Effector CD4-positive, alpha-beta T cell (primary cell): ENCODE measurements at regions not wholly inside any gene's neighbourhood (a gene's known extent, or its start where the extent isn't known, plus 50 kb on each side); places are given as distances from the start of the nearest gene placed in this dataset.
"Not testable (repeated sequence)": the region's sequence is repeated elsewhere in the genome, so short reads cannot be mapped to it uniquely, and the experiment has no call there.

Experiments used
- DNase-seq: peaks from one replicate; pipeline ENCODE4 v3.0.0-alpha.2; 2020

GRCh38 chr15:22519213-22519612 is 60.5 kb downstream of the GOLGA6L22 start:
- not testable (repeated sequence) for DNase-seq

DNA sequence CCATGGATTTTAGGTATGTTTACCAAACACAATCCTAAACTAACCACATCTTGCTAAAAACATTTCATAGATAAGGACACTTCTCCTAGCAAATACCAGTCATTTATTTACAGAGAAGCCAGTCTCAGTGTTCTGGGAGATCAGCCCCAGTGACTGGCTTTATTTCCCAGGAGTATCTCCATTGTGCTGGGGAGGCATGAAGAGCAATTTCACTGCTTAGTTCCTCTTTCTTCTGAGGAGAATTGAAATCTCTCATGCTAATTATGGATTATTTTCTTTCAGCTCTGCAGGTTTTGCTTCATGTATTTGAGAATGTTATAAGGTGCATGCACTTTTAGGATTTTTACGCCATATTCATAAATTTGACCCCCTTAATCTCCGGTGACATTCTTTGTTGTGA is 67.8 kb downstream of the GOLGA6L22 start:
- DNase-seq = not testable (repeated sequence)

- not testable (repeated sequence) for DNase-seq
These were observed 68.3 kb downstream of the GOLGA6L22 start for GRCh38 chr15:22527016-22527415.

DNA sequence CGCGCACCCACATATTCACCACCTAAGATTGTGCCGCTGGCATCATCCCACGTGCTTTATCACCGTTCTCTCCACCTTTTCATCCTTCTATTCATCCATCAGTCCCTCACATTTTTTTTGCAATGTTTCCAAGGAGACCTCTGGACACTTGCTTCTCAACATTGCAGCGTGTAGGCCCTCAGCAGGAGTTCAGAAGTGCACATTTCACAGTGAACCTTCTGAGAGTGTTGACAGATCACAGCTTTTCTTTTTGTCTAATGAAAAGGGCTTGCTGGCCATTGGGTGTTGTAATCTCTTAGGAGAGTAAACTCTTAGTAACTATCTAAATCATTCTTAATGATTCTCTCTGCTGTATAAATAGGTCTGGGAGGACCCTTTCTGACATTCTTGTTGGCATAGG is 70.5 kb downstream of the GOLGA6L22 start:
- not testable (repeated sequence) for DNase-seq

GRCh38 chr15:22559701-22560100 is 101.0 kb downstream of the GOLGA6L22 start:
- not testable (repeated sequence) for DNase-seq

DNA sequence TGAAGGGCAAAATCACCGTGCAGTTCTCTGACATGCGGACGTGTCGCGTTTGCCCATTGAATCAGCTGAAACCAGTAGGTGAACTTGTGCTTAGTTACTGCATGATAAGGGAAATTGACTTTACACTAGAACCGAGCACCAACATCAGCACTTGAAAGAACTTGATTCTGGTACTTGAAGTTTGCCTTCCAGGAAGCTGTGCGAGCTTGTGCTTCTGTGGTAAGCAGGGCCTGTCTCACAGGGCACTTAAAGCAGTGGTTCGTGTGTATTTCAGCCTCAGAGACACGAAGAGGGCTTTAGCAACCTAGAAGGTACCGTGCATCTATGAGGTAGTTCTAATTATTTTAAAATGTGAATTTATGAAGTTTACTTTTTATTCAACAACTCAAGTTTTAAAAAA is 103.0 kb downstream of the GOLGA6L22 start:
- not testable (repeated sequence) for DNase-seq

- not testable (repeated sequence) for DNase-seq
These were observed 107.8 kb downstream of the GOLGA6L22 start for GRCh38 chr15:22566510-22566909.

DNA sequence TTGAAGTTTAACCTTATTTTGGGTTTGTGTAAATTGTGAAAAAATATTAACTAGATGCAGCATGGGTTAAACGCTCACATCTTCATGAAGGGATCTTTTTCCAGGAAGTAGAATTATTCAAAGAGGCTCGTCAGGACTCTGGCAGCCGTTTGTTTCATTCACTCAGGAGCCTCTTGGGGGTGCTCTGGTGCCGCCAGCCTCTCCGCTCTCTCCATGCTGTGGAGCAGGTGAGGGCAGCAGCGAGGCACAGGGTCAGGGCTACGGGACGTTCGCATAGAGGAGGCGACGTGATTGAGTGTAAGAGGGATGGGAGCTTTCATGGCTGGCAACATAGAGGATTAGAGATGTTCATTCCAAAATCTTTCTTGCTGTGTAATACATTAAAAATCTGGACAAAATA is 110.8 kb downstream of the GOLGA6L22 start:
- not testable (repeated sequence) for DNase-seq

DNA sequence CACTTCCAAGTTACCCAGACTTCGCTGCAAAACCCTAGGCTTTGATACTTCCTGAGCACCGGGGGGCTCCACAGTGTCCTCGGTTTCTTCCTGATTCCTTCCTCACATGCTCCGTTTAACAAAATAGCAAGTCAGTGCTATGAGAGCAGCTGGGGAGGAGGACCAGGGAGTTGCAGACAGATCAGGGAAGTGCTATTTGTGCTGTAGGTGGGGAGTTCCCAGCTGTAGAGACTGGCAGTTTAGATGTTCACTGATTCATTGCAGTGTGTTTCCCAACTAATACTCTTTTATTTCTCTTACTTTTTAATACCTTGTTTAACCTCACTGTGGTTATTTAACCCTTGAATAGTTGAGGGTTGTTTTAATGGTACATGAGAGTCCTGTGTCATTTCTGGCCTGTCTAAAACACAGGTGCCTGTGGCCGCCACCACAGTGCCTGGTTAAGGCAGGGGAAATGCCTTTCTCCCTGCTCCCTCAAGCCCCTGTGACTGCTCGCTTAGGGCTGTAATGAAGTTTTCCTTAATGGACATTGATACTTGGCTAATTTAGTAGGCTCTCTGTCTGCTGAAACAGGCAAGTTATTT is 113.5 kb downstream of the GOLGA6L22 start:
- not testable (repeated sequence) for DNase-seq

DNA sequence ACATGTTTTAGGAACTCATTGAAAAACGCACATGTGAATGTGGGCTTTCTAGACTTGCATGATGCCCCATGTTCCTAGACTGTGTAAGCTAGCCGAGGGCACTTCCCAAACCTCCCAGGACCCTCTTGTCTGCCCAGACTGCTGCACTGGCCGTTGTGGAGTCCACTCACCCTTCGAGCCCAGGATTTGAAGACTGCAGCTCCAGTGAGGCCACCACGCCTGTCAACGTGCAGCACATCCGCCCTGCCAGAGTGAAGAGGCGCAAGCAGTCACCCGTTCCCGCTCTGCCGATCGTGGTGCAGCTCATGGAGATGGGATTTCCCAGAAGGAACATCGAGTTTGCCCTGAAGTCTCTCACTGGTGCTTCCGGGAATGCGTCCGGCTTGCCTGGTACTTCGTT is 114.1 kb downstream of the GOLGA6L22 start:
- not testable (repeated sequence) for DNase-seq

- DNase-seq = not testable (repeated sequence)
These were observed 119.1 kb downstream of the GOLGA6L22 start for GRCh38 chr15:22577828-22578227.

DNA sequence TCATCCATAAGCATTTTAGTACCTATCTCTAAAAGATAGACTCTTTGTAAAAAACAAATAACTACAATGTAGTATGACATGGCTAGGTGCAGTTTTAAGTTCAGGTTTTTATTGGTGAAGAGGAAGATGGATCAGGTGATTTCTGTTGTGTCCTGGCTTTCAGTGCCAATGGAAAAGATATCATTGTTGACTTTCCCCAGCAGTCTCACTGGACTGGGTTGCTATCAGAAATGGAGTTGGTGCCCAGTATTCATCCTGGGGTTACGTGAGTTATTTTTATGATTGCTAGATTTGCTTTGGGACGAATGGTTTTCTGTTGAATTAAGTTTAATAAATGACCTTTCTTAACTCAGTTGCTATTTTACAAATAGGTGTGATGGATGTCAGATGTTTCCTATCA is 120.5 kb downstream of the GOLGA6L22 start:
- DNase-seq = not testable (repeated sequence)

GRCh38 chr15:22587391-22587790 is 128.7 kb downstream of the GOLGA6L22 start:
- not testable (repeated sequence) for DNase-seq

DNA sequence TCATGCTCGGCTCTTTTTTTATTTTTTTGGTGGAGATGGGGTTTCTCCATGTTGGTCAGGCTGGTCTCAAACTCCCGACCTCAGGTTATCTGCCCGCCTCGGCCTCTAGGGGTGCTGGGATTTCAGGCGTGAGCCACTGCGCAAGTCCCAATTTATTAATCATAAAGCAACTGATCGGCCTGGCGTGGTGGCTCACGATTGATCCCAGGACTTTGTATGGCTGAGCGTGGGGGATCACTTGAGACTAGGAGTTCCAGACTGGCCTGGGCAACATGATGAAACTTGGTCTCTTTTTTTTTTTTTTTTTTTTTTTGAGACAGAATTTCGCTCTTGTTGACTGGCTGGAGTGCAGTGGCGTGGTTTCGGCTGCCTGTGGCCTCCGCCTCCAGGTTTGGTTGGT is 139.8 kb downstream of the GOLGA6L22 start:
- not testable (repeated sequence) for DNase-seq

DNA sequence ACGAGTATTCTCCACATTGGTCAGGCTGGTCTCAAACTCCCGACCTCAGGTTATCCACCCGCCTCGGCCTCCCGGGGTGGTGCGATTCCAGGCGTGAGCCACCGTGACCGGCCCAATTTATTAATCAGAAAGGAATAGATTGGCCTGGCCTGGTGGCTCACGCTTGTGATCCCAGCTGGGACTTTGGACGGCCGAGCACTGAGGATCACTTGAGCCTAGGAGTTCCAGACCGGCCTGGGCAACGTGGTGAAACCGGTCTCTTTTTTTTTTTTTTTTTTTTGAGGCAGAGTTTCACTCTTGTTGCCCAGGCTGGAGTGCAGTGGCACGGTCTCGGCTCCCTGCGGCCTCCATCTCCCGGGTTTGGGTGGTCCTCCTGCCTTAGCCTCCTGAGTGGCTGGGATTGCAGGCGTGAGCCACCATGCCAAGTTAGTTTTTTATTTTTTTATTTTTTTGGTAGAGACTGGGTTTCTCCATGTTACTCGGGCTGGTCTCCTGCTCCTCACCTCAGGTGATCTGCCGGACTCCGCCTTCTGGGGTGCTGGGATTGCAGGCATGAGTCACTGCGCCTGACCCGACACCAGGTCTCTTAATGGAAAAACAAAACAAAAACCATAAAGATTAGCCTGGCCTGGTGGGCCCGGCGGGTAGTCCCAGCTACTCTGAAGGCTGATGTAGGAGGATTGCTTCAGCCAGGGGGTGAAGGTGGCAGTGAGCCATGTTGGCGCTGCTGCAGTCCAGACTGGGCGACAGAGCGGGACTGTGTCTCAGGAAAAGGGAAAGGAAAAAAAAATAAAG is 141.0 kb downstream of the GOLGA6L22 start:
- DNase-seq = not testable (repeated sequence)

- not testable (repeated sequence) for DNase-seq
These were observed 158.3 kb downstream of the GOLGA6L22 start for GRCh38 chr15:22616976-22617375.

- DNase-seq = not testable (repeated sequence)
These were observed 154.7 kb upstream of the NIPA1 start for GRCh38 chr15:22631789-22632188.

DNA sequence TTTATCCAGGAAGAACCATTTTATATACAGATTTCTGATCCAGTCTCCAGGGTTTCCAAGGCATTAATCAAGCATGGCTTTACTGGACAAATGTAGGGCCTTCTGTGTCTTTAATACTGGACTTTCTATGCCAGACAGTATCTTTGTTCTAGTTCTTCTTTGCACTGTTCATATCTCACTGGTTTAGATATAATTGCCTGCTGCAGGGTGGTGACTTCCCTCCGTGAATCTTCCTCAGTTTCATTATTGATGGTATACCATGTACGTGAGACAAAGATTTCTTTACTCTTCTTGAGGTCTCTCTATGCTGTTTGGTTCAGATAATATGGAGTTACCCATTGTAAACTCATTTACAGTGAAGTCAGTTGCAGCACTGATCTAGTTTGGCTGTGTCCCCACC is 146.5 kb upstream of the NIPA1 start:
- DNase-seq = not testable (repeated sequence)

GRCh38 chr15:22649458-22649857 is 137.0 kb upstream of the NIPA1 start:
- not testable (repeated sequence) for DNase-seq

DNA sequence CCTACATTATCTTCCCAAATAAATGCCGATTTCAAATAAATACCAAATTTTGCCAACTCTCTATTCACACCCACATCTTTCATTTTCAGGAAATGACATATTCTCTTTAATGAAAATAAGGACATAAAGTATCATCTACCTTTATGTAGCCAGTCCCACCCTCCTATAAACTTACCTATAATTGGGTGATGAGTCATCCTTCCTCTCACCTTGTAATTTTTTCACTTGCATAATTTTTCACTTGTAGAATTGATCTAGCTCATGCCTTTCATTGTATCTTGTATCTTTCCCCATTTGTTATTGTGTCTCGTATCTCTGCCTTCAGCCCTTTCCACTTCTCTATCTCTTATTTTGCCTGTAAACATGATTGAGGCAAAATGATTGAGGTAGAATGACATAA is 135.3 kb upstream of the NIPA1 start:
- DNase-seq = not testable (repeated sequence)

GRCh38 chr15:22664294-22665058 is 122.0 kb upstream of the NIPA1 start:
- DNase-seq = peak; percentile 2

GRCh38 chr15:22665059-22665702 is 121.3 kb upstream of the NIPA1 start:
- DNase-seq = not testable (repeated sequence)

- not testable (repeated sequence) for DNase-seq
These were observed 120.7 kb upstream of the NIPA1 start for GRCh38 chr15:22665711-22666110.
